DND-41 (cell line): ENCODE measurements at regions not wholly inside any gene's neighbourhood (a gene's known extent, or its start where the extent isn't known, plus 50 kb on each side); places are given as distances from the start of the nearest gene placed in this dataset.

Source experiments
- EZH2 ChIP-seq: IDR thresholded peaks from 3 replicates; pipeline ENCODE4 v1.6.1; 2012; ENCODE audit warnings: borderline replicate concordance, low read depth, mild to moderate bottlenecking, moderate library complexity, low read length, inconsistent platforms; ENCODE audit not compliant: severe bottlenecking
- TF ChIP-seq, protein P1 (sequence below): IDR thresholded peaks from 2 replicates; pipeline ENCODE4 v1.5.1; 2012; ENCODE audit warnings: borderline replicate concordance, low read length, moderate library complexity, mild to moderate bottlenecking; ENCODE audit not compliant: poor library complexity, severe bottlenecking; ENCODE audit errors: extremely low read depth

DNA sequence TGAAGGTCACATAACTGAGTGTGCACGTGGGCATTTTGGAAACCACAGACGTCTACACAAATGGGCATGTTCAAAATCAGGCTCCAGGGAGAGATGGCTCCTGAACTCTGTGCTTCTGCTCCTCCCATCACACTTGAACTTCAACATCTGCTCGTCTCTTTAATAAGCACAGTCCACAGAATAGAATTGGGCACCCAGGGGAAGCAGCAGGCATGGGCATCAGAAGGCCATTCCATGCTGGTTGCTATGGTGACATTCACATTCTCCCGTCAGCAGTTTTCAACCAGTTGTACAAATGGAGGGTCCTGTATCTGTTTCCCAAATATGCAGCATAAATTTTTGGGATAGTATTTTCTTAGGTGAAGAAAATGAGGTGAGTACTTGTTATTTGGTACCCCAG, 183.7 kb upstream of the COPS8 start:
- TF ChIP-seq EZH2: no peak
- TF ChIP-seq, protein P1, sequence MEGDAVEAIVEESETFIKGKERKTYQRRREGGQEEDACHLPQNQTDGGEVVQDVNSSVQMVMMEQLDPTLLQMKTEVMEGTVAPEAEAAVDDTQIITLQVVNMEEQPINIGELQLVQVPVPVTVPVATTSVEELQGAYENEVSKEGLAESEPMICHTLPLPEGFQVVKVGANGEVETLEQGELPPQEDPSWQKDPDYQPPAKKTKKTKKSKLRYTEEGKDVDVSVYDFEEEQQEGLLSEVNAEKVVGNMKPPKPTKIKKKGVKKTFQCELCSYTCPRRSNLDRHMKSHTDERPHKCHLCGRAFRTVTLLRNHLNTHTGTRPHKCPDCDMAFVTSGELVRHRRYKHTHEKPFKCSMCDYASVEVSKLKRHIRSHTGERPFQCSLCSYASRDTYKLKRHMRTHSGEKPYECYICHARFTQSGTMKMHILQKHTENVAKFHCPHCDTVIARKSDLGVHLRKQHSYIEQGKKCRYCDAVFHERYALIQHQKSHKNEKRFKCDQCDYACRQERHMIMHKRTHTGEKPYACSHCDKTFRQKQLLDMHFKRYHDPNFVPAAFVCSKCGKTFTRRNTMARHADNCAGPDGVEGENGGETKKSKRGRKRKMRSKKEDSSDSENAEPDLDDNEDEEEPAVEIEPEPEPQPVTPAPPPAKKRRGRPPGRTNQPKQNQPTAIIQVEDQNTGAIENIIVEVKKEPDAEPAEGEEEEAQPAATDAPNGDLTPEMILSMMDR: no peak
